Epithelial cell of esophagus (primary cell): ENCODE measurements at regions not wholly inside any gene's neighbourhood (a gene's known extent, or its start where the extent isn't known, plus 50 kb on each side); places are given as distances from the start of the nearest gene placed in this dataset.

Experiments
- DNase-seq: peaks from one replicate; pipeline ENCODE4 v3.0.0; 2010; ENCODE audit warnings: low read depth
- H3K4me3 ChIP-seq: 2 replicates; pipeline ENCODE4 v1.5.1; 2011; ENCODE audit warnings: mild to moderate bottlenecking, low read length, control low read depth
- TF ChIP-seq, protein P1 (sequence below): IDR thresholded peaks from 2 replicates; pipeline ENCODE4 v1.5.1; 2011; ENCODE audit warnings: low read depth, mild to moderate bottlenecking, low read length, control low read depth, inconsistent platforms; ENCODE audit not compliant: insufficient read depth; ENCODE audit errors: missing control alignments

DNA sequence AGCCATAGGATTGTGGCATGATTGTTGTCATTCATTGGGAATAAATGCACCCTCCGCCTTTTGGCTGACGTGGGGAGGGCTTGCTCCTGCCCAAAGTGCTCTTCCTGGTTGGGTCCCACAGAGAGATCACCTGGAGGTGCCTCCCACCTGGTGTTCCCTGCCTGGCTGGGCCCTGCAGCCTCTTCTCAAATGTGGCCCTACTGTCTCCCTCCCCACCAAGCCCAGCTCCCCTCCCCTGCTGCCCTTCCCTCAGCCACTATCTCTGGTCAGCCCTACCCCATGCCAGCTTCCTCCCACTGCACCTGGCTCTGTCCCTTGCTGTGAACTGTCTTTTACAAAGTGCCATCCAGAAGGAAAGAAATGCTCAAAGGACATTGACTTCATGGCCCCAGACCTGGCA, 173.4 kb downstream of the GLI2 start:
- DNase-seq = no peak
- TF ChIP-seq, protein P1, sequence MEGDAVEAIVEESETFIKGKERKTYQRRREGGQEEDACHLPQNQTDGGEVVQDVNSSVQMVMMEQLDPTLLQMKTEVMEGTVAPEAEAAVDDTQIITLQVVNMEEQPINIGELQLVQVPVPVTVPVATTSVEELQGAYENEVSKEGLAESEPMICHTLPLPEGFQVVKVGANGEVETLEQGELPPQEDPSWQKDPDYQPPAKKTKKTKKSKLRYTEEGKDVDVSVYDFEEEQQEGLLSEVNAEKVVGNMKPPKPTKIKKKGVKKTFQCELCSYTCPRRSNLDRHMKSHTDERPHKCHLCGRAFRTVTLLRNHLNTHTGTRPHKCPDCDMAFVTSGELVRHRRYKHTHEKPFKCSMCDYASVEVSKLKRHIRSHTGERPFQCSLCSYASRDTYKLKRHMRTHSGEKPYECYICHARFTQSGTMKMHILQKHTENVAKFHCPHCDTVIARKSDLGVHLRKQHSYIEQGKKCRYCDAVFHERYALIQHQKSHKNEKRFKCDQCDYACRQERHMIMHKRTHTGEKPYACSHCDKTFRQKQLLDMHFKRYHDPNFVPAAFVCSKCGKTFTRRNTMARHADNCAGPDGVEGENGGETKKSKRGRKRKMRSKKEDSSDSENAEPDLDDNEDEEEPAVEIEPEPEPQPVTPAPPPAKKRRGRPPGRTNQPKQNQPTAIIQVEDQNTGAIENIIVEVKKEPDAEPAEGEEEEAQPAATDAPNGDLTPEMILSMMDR = no peak
- H3K4me3 ChIP-seq = no peak overlapping the region

DNA sequence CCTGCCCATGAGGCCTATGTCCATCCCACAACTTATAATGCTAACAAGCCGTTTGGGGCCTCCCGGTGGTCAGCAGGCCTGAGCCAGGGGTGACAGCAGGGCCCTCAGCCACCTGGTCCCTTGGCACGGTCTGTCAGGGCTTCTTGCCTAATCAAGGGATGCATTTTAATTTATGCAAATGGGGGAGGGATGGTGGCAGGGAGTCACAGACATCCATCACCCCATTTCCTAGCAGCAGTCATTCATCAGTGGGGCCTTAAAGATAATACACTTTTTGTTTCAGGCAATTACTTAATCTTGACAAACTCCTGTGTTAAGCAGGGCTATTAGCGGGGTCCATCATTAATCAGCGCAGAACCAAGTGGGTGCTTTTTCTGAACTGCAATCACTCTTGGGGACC, 174.5 kb downstream of the GLI2 start:
- DNase-seq = no peak
- no peak overlapping the region for H3K4me3 ChIP-seq
- TF ChIP-seq, protein P1 = no peak

DNA sequence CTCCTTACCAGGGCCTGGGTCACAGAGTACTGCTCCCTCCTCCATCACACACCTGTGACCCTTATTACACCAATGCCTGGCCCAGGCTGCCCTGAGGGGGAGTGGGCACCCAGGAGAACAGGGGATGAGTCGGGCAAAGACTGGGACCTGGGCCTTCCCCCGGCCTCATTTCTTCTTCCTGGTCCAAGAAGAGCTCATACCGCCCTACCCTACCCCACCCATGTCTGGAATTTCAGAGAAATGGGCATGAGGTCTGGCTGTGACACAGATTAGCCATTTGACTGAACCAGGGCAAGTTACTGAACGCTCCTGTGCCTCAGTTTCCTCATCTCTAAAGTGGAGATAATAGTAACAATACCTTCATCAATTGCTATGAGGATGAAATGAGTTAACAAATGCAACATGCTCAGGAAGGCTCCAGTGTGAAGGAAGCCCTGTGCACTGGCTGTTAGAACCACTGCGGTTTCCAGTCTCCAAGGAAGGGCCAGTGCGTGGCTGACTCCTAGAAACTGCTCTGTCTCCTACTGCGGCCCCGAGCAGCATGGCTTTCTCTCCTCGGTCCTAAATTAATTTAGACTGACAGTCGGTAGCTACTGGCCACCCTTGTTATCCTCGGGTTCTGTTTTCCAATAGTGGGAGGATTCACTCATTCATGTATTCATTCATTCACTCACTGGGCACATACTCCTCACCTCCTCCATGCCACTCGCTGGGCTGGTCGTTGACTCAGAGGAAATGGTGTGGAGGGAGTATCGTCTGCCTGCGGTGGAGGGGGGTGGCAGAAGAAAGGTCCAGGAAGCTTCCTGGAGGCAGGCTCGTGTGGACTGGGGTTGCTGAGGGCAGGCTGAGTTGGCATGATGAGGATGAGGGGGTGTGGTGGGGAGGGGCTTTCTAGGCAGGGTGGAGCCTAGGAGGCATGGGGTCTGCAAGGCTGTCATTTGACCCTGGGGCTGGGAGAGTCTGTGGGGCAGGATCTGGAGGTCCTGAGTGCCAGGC, 175.6 kb downstream of the GLI2 start:
- peak; percentile 57 for DNase-seq
- H3K4me3 ChIP-seq = no peak overlapping the region
- TF ChIP-seq, protein P1 = no peak

DNA sequence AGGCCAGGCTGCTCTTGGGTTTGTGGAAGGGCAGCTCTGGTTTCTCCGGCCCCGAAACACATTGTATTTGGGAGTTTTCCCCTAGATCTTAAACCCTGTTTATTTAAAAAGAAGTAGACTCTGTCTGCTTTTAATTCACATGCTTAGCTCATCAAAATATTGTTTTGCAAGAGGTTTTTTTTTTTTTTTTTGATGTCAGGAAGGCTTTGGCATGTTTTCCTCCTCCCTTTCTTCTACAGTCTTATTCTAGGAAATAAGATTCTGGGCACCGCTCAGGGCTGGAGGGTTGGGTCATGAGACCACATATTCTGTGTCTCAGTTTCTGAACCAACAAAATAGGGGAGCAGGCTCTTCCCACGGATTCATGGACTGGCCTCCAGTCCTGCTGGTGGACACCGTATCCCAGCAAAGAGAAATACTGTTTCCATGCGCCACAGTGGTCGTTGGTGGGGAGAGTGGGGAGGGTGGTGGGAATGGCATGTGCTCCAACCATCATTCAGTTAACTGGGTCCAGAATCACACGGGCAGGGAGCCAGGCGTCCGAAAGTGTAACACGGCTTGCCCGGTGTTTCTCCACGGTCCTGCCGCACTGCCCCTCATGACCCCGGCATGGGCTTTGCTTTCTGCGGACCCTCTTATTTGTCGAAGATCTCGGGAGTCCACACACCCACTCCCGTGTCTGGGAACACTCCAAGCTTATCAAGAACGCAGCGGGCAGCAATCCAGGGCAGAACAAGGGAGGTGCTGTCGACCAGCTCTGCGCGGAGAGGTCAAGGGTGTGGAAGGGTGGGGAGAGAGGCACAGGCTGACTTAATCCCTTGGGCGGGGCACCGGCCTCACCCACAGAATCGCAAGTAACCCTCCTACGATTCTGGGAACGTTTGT, 176.7 kb downstream of the GLI2 start:
- no peak overlapping the region for H3K4me3 ChIP-seq
- TF ChIP-seq, protein P1 = no peak
- DNase-seq = no peak

DNA sequence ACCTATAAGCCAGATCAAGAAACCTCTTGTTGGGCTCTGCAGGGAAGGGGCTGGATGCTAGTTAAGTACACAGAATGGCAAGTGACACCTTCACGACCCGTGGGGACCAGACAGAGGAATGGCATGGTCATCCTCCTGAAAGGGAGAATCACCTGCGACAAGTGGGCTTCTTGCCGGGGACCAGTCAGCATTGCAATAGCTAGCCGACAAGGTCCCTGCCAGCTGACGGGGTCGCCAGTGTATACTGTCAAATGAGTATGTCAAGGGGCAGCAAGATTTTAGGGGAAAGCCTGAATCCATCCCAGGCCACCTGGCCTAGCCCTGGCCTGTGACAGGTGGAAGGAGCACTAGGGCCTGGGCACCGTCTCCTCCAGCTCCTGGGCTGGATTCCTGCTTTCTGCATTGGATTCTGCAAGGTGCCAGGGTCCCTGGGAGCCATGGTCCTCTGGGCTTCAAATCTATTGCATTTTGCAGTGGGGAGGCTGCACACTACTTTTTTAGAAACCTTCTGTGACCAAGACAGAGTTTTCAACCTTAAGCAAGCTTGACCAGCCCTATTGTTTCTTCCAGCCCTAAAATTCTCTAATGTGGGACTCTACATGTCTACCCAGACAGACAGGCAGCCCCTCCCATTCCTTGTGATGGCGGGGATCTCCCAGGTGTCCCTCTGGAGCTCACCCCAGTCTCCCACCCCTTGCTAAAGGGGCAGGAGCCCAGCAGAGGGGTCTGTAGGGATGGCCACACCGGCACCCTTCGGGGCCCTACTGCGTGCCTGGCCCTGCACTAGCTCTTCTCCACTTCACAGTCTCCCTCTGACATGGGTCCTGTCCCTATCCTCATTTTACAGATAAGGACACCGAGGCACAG, 178.5 kb downstream of the GLI2 start:
- DNase-seq = no peak
- TF ChIP-seq, protein P1 = no peak
- no peak overlapping the region for H3K4me3 ChIP-seq

DNA sequence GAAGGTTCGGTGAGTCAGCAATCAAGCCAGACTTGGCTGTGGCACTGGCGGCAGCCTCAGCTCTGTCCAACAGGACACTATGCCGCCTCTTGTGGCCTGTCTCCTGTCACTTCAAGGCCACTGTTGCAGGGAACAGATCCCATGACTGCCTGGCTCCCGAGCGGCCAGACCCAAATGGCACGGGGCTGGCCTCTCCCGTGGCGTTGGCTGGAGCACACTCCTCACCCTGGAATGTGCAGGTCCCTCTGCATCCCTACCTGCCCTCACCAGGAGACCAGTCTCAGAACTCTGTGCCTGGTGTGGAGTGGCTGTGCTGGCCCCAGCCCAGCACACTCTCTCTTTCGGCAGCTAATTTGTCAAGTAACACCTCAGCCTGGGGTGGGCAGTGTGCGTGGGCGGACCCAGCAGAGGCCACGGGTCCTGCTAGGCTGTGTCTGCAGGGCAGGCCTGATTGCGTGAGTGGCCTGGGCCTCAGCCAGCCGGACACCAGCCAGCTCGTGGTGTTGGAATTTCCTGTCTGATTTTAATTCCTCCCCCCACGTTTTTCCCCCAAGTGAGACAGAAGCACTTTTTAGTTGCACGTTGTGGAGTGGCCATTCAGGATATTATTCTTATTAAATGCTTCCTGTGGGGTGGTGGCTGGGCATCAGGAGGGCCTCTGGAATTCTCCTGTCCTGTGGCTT, 179.3 kb downstream of the GLI2 start:
- TF ChIP-seq, protein P1 = no peak
- DNase-seq = peak; percentile 59

More for the DNA sequence above, 179.3 kb downstream of the GLI2 start:
- no peak overlapping the region for H3K4me3 ChIP-seq
